Adrenal gland (tissue), 5 donors: ENCODE measurements at regions not wholly inside any gene's neighbourhood (a gene's known extent, or its start where the extent isn't known, plus 50 kb on each side); places are given as distances from the start of the nearest gene placed in this dataset.

Experiments used
- POLR2A ChIP-seq, 2 donors: fragments of 450-650 bp; IDR thresholded peaks; one replicate each; pipeline ENCODE4 v1.6.1; 2017; ENCODE audit warnings: antibody characterized with exemption in 2 of 2, mild to moderate bottlenecking in 2 of 2, moderate library complexity in 1 of 2
- TF ChIP-seq, protein P1 (sequence below), 6 experiments: fragments of 450-650 bp in 4 of 6; fragments of 200-600 bp in 2 of 6; sonication (generic) in 1 of 6; IDR thresholded peaks; 1 replicate in 5 of 6; 2 replicates in 1 of 6; pipeline versions ENCODE4 v1.5.1 to v1.8.0; 2016 to 2021; ENCODE audit warnings: antibody characterized with exemption in 6 of 6, mild to moderate bottlenecking in 2 of 6, moderate library complexity in 1 of 6
- donor health status: DM: no; HTN: no; CAD: no.

DNA sequence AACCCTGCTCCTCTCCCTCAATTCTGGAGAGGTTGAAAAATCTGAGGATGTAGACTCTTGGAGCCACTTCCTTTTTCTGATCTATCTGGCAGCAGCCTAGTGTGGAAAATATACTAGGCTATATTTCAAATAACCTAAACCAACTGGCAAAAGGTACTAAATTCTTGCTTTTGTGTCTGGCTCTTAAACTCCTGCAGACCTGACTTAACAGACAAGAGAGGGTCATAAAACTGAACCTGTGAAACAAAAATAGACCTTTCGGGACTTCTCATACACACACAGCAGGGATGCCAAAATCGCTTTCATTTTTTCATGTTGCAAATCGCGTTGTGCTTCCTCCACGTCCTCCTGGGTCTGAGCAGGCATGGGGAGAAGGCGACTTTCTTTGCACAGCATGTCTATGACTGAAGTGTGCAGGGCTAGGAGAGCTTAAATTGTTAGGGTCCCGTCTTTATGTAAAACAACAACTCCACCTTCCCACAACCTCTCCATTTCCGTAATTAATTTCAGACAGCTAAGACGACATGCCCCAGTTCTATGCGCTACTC lies 520.7 kb upstream of the PSMD7 start:
- TF ChIP-seq, protein P1, sequence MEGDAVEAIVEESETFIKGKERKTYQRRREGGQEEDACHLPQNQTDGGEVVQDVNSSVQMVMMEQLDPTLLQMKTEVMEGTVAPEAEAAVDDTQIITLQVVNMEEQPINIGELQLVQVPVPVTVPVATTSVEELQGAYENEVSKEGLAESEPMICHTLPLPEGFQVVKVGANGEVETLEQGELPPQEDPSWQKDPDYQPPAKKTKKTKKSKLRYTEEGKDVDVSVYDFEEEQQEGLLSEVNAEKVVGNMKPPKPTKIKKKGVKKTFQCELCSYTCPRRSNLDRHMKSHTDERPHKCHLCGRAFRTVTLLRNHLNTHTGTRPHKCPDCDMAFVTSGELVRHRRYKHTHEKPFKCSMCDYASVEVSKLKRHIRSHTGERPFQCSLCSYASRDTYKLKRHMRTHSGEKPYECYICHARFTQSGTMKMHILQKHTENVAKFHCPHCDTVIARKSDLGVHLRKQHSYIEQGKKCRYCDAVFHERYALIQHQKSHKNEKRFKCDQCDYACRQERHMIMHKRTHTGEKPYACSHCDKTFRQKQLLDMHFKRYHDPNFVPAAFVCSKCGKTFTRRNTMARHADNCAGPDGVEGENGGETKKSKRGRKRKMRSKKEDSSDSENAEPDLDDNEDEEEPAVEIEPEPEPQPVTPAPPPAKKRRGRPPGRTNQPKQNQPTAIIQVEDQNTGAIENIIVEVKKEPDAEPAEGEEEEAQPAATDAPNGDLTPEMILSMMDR (IDR thresholded peaks at IDR 0.05): no peak
- no peak for TF ChIP-seq POLR2A (IDR thresholded peaks at IDR 0.05)
